Activated CD4-positive, CD25-positive, alpha-beta regulatory T cell (primary cell): ENCODE measurements at regions not wholly inside any gene's neighbourhood (a gene's known extent, or its start where the extent isn't known, plus 50 kb on each side); places are given as distances from the start of the nearest gene placed in this dataset.

Source experiments
- DNase-seq, 4 experiments: peaks; one replicate each; lab custom pipeline; 2025; lab: John Stamatoyannopoulos, UW

DNA sequence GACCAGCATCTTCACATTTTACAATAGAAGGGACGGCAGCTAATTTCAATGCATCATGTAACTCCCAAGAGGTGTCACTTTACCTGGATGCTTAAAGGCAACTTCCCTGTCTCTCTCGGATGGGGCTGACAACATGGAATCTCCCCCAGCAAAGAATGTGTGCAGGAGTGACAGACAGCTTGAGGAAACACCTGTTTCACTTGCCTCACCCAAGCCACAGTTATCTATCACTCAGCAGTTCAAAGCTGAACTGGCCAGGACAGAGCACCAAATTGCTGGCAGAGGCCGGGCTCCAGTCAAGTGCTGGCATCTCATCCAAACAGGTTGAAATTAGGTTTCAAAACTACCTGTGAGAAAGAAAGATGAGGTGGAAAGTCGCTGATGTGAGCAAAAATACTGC lies 538.0 kb upstream of the PLXNA2 start:
- DNase-seq = no peak

DNA sequence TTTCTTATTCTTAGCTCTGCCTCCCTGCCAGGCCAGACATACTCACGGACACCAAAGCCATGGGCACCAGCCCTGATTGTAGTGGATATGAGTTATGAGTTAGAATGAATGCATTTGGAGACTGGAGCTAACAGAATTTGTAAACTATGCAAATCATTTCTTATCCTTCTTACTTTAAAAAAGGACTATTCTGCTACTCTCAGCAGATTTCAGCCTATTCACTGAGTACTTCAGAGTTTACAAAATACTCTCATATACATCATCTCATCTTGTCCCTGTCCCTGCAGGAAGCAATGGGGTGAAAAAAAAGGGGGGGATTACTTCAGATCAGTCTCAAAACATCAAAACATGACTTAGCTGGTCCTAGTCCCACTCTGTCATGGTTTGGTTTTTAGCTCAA lies 541.4 kb upstream of the PLXNA2 start:
- DNase-seq = no peak

- DNase-seq = no peak
Observed at GRCh38 chr1:208787219-208787618, 543.0 kb upstream of the PLXNA2 start.

DNA sequence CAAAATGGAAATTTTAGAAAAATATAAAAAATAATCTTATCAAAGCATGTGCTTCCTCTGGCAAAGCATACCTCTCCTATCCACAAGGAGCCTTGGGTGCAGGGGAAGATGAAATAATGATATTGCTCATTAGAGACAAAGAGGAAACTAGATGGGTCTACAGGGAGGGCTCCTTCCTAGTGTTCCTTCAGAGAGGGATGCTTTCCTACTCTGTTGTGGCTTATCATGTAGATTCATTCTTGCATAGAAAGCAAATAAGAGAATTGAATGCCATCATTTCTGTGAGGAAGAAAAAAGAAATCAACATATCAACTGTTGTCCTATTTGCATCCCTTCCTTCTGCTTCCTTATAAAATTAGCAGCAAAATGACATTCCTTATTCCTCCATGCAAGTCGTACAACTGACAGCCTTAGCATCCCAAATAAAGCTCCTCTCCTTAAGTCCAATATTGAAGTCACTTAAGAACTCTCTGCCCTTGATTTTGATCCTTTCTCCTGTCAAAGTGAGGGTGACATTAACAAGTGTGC lies 543.9 kb upstream of the PLXNA2 start:
- DNase-seq = no peak

DNA sequence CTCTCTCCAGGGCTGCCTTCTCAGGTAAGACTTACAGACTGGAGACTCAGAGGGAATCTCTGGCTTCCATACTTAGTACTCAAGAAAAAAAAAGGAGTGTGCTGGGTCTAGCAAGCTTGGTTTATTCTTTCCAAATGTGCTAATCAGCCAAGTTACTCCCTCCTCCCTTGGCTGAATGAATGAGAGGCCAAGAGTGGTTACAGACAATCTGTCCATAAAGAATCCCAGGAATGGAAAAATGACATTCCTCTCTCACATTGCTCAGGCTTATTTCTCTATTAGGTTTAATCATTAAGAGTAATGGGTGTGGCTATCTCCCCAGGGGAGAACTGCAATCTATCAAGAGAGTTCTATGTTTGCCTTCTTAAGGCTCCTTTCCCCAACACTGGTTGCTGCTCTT lies 547.3 kb upstream of the PLXNA2 start:
- no peak for DNase-seq

- DNase-seq = no peak
Observed at GRCh38 chr1:208793861-208794345, 549.7 kb upstream of the PLXNA2 start.

GRCh38 chr1:208799186-208799585 lies 555.0 kb upstream of the PLXNA2 start:
- no peak for DNase-seq

DNA sequence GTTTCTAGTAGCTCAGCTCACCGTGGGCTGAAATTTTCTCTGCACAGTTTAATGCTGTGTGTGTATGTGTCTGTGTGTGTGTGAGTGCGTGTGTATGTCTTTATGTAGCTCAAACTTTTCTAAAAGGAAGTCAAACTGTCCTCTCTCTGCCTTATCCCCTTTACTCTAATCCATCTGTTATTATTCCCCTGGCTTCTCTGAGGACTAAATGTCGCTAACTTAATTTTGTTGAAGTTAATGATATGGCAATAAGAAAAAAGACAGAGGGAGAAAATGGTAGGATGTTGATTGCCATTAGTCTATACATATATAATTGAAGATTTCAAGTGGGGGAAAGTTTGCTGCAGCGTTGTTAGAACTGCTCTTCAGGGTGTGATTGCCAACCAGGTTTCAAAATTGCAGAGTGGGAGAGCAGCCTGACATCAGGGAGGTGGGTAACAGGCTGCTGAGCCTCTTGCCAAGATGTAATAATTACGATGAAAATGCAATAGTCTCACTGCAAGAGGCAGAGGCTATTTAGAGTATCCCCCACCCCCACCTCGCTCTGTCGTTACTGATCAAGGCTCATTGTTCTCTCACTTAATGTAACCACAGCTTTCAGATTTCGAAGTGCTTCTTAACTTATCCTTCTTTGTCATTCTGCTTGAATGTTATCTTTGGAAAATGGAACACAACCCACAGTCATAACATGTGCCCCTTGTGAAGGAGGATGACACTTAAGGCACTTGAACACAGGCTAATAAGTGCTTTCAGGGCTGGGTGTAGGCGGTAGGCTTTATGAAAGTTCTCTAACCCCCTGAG lies 559.0 kb upstream of the PLXNA2 start:
- no peak for DNase-seq

- no peak for DNase-seq
Observed at GRCh38 chr1:208807446-208808127, 563.4 kb upstream of the PLXNA2 start.

GRCh38 chr1:208808301-208808700 lies 564.1 kb upstream of the PLXNA2 start:
- DNase-seq = no peak

DNA sequence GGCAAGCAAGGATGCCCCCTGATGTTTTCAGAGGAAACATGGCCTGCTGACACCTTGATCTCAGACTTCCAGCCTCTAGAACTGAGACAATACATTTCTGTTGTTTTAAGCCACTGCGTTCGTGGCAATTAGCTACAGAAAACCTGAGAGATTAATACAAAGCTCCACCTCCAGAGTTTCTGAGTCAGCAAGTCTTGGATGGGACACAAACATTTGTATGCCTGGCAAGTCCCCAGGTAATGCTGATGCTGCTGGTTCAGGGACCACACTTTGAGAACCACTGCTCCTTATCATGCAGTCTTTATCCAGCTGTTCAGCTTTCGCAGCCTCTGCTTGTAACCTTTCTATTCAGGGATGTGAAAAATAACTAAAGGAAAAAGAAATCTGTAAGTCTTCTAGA lies 565.7 kb upstream of the PLXNA2 start:
- DNase-seq = no peak

- DNase-seq = no peak
Observed at GRCh38 chr1:208818770-208819445, 574.7 kb upstream of the PLXNA2 start.

- no peak for DNase-seq
Observed at GRCh38 chr1:208820580-208821212, 576.5 kb upstream of the PLXNA2 start.

DNA sequence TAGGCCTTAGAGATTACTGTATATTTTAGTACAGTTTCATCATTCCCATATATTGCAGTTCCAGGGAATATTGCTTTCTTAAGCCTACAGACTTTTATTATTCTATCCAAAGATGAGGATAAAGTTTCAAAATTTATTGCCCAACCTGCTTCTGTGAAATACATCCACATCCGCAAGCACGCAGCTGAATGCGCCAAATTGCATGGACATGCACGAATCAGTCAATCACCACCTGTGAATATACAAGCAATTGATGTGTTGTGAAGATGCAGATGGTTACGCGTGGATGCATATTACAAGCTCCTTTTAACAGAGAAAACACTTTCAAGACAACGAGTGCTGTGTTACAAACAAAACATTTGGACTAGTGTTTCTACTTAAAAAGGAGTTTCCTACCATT lies 577.8 kb upstream of the PLXNA2 start:
- no peak for DNase-seq

- no peak for DNase-seq
Observed at GRCh38 chr1:208825300-208825699, 581.1 kb upstream of the PLXNA2 start.

DNA sequence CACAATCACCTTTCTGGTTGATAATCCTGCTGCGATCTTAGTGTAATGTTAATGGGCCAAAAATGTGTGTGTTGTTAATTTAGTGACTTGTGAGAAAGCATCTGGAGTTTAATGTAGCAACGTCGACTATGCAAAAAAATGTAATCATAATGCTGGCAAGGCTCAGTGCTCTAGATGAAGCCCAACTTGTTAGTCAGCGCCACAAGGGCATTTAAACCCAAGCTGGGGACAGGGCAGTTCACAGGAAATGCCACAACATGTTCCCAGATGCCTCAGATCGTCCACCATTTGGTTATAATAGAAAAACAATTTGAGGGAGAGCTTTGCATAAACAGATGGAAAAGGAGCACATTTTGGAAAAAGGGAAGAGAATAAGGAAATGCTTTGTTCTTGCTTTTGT lies 585.4 kb upstream of the PLXNA2 start:
- no peak for DNase-seq

DNA sequence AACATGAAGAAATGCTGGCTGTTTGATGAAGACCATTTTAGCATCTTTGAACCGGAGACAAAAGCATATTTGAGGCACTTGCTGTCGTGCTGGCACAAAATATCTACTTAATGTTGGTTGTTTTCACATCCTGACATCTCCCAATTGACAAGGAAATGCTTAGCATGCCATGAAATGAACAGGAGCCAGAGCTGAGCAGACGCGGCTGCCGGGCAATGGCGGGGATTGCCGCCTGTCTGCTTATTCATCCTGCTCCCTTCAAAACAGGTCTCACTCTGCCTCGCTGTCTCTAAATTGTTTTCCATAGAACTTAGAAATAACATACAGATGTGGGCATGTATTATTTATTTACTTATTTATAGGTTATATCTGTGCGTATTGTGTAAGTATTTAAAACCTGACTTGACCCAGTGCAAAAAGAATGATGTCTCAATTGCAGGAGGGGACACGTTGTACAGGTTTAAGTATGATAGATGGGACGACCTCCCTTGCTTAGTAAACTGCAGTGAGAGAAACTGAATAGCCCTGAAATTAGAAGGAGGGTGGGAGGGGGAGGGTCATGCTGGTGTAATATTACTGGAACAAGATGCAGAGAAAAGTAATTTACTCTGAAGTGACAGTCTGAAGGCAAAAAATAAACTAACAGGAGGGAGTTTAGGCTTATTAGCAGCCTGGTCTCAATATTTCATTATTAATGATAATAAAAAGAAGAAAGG lies 590.4 kb upstream of the PLXNA2 start:
- DNase-seq = no peak

DNA sequence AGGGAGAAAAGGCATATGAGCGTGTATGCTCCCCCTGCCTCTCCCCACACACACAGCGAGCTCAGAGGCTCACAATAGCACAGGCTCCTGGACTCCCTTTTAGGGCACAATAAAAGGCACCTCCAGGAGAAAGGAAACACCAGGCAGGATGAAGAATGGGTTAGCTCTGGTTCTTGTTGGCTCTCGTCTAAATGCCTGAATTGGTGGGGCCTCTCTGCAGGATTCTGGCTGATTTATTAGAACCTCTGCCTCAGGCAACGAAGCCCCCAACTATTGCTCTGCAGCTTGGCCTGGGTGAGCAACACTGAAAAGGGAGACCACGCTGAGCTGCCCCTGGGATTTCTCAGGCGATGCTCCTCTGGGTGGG lies 590.9 kb upstream of the PLXNA2 start:
- DNase-seq = no peak

DNA sequence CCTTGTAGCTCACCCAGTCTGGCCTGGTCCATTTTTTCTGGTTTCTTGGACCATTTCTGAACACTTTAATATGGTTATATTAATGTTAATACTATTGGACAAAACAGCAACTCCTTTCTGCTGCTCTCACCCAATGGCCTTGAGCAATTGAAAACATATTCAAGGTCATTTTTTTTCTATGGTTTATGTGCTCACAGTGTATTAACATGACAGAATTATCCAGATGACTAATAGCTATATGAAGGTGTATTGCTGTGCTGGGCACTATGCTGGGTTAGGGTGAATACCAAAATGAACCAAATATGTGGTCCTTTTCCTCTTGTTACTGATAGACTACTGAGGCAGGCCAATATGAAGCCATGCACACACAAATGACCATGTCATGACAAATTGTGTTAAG lies 591.6 kb upstream of the PLXNA2 start:
- DNase-seq = no peak

GRCh38 chr1:208837242-208837641 lies 593.1 kb upstream of the PLXNA2 start:
- DNase-seq = no peak

DNA sequence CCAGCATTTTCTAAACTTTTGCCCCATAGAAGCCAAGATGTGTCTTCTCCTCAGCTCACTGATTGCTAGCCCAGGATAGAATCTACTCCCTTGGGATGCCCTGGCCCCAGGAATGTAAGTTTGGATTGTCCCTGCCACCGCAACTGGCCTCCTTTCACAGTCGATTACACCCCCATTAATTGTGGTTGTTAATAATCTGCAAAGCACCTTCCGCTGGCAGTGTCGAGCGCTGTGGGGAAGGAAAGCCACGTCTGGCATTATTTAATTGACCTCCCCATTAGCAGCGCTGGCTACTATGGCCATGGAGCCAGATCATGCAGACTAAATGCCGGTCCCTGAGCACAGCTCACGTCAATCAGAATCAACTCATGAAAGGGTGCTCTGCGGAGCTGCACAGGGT lies 597.3 kb upstream of the PLXNA2 start:
- DNase-seq = no peak

GRCh38 chr1:208842451-208842850 lies 598.3 kb upstream of the PLXNA2 start:
- DNase-seq = no peak
